Panc1 (cell line): ENCODE measurements at regions not wholly inside any gene's neighbourhood (a gene's known extent, or its start where the extent isn't known, plus 50 kb on each side); places are given as distances from the start of the nearest gene placed in this dataset.

Experiments used
- ATAC-seq: fragments of 200-7000 bp; cut with Tn5 transposase; 2 replicates; pipeline ENCODE4 v1.9.1; 2020; ENCODE audit warnings: mild to moderate bottlenecking, moderate library complexity
- BruUV-seq: library from RNA; stranded (reverse); fragments of 400-500 nt; replicated peaks from 2 replicates; lab custom pipeline; 2021; lab: Mats Ljungman, UMichigan
- CTCF ChIA-PET: fragments of 300-600 bp; sonication (Branson Sonifier 250); formaldehyde crosslinking; loops from one replicate; lab custom pipeline; 2022; ENCODE audit warnings: antibody characterized with exemption; lab: Charles Lee
- POLR2A ChIA-PET: fragments of 300-600 bp; sonication (Branson Sonifier 250); formaldehyde crosslinking; loops from one replicate; lab custom pipeline; 2022; ENCODE audit warnings: antibody characterized with exemption; lab: Charles Lee
- DNase-seq: peaks from one replicate; pipeline ENCODE4 v3.0.0-alpha.2; 2010; ENCODE audit warnings: low read depth, low spot score
- H3K27ac ChIP-seq: 2 replicates; pipeline ENCODE4 v1.5.1; 2011; ENCODE audit warnings: mild to moderate bottlenecking, low read length, inconsistent platforms
- H3K27me3 ChIP-seq: fragments of 200-500 bp; sonication (Bioruptor generic); 2 replicates; pipeline ENCODE4 v1.6.0; 2014; ENCODE audit warnings: low read length, inconsistent platforms; ENCODE audit not compliant: control insufficient read depth, insufficient read depth
- H3K36me3 ChIP-seq: fragments of 200-500 bp; sonication (Bioruptor generic); 2 replicates; pipeline ENCODE4 v1.5.1; 2014; ENCODE audit warnings: inconsistent platforms, mild to moderate bottlenecking, low read length, moderate library complexity; ENCODE audit not compliant: control insufficient read depth, insufficient read depth
- H3K4me1 ChIP-seq: 2 replicates; pipeline ENCODE4 v1.5.1; 2011; ENCODE audit warnings: inconsistent platforms, mild to moderate bottlenecking, low read length, moderate library complexity; ENCODE audit not compliant: control insufficient read depth, insufficient read depth
- H3K4me3 ChIP-seq, 2 experiments: 2 replicates each; pipeline ENCODE4 v1.5.1; 2011 to 2012; ENCODE audit warnings: low read depth in 2 of 2, low read length in 2 of 2, mild to moderate bottlenecking in 2 of 2, inconsistent platforms in 1 of 2, moderate library complexity in 1 of 2
- H3K9me3 ChIP-seq: fragments of 200-500 bp; sonication (Bioruptor generic); 2 replicates; pipeline ENCODE4 v1.5.1; 2014; ENCODE audit warnings: low read depth, mild to moderate bottlenecking, inconsistent platforms, low read length, moderate library complexity; ENCODE audit not compliant: control insufficient read depth, insufficient read depth
- CTCF ChIP-seq: fragments of 450-650 bp; IDR thresholded peaks from 2 replicates; pipeline ENCODE4 v1.5.1; 2017; ENCODE audit warnings: mild to moderate bottlenecking
- POLR2AphosphoS5 ChIP-seq: IDR thresholded peaks from 2 replicates; pipeline ENCODE4 v1.6.1; 2012; ENCODE audit warnings: mild to moderate bottlenecking, low read depth, low read length, moderate library complexity
- REST ChIP-seq, 2 experiments: IDR thresholded peaks; 2 replicates each; pipeline ENCODE4 v1.6.1; 2011 to 2012; ENCODE audit warnings: low read depth in 2 of 2, control low read depth in 1 of 2, low read length in 1 of 2, mild to moderate bottlenecking in 1 of 2, moderate library complexity in 1 of 2; ENCODE audit not compliant: insufficient read depth in 1 of 2
- SIN3A ChIP-seq: IDR thresholded peaks from 2 replicates; pipeline ENCODE4 v1.6.1; 2012; ENCODE audit warnings: low read depth, mild to moderate bottlenecking, low read length, moderate library complexity, borderline replicate concordance; ENCODE audit not compliant: insufficient read depth
- TCF7L2 ChIP-seq: IDR thresholded peaks from 2 replicates; pipeline ENCODE4 v1.6.1; 2011; ENCODE audit warnings: mild to moderate bottlenecking, low read depth, low read length, inconsistent platforms
- in situ Hi-C: cut with HindIII; loops from 2 replicates; pipeline ENCODE4 v1.10.0; 2016; ENCODE audit warnings: low sequenced_read_pairs, low pct_unique_long_range_greater_than_20kb
- intact Hi-C: fragments of 100-400 bp; cut with micrococcal nuclease; formaldehyde crosslinking; loops from one replicate; pipeline ENCODE4 v1.10.0; 2022; ENCODE audit not compliant: unreplicated experiment

- intact Hi-C loops = no loop called here
- no peaks in the 10 kb centered on the region for H3K27me3 ChIP-seq
- ATAC-seq (no peak), DNase-seq (no peak)
- ChIA-PET CTCF (no interaction called here), POLR2A (no interaction called here)
- H3K4me3 ChIP-seq = no peak overlapping the region
- no peaks in the 10 kb centered on the region for H3K9me3 ChIP-seq
- H3K27ac ChIP-seq = no peak overlapping the region
- no TSS peak for BruUV-seq
- in situ Hi-C loops = no loop called here
- TF ChIP-seq CTCF = no peak
- TF ChIP-seq POLR2AphosphoS5 = no peak
- no peak for TF ChIP-seq TCF7L2
- TF ChIP-seq SIN3A = no peak
- TF ChIP-seq REST (IDR thresholded peaks at IDR 0.05; ENCODE audit: insufficient read depth in 1 of 2, low read depth in 2 of 2, low read length in 1 of 2) = no peak
- no peaks in the 10 kb centered on the region for H3K4me1 ChIP-seq
- no peaks in the 10 kb centered on the region for H3K36me3 ChIP-seq
These were observed 85.9 kb upstream of the LRRC55 start for GRCh38 chr11:57095896-57096295.

DNA sequence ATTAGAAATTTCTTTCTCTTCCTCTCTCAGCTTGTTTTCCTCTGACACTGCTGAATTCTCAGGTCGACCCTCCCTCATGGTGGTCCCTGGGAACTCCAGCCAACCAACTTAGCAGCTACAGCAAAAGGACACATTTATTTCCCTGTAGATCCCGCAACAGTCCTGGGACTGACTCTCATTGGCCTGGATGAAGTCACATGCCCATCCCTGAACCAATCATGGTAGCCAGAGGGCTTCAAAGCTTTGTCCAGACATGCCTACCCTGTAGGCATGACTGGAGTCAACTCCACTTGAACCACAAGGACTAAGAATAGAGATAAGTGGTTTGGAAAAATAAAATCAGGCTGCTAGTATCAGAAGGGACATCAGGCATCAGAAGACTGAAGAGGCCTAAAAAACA lies 84.6 kb upstream of the LRRC55 start:
- no peaks in the 10 kb centered on the region for H3K4me1 ChIP-seq
- no peaks in the 10 kb centered on the region for H3K27me3 ChIP-seq
- ChIA-PET POLR2A (no interaction called here), CTCF (interaction anchor here (0.6 kb wide), 1 partner anchor 447 kb away, joined by 3 read pairs; no protein-coding TSS in a partner anchor)
- no peak overlapping the region for H3K4me3 ChIP-seq
- intact Hi-C loops = no loop called here
- BruUV-seq = no TSS peak
- TF ChIP-seq CTCF (no peak), POLR2AphosphoS5 (no peak), REST (IDR thresholded peaks at IDR 0.05; ENCODE audit: insufficient read depth in 1 of 2, low read depth in 2 of 2, low read length in 1 of 2) (no peak), TCF7L2 (no peak), SIN3A (no peak)
- no peaks in the 10 kb centered on the region for H3K9me3 ChIP-seq
- ATAC-seq (no peak), DNase-seq (no peak)
- in situ Hi-C loops = no loop called here
- no peak overlapping the region for H3K27ac ChIP-seq
- H3K36me3 ChIP-seq = no peaks in the 10 kb centered on the region
